Tibial nerve (tissue), 4 donors: ENCODE measurements at regions not wholly inside any gene's neighbourhood (a gene's known extent, or its start where the extent isn't known, plus 50 kb on each side); places are given as distances from the start of the nearest gene placed in this dataset.

Experiments
- CTCF ChIP-seq, 5 experiments: fragments of 200-600 bp in 3 of 5; fragments of 450-650 bp in 2 of 5; sonication (generic) in 3 of 5; IDR thresholded peaks; one replicate each; pipeline ENCODE4 v1.5.1; 2016 to 2019; ENCODE audit warnings: antibody characterized with exemption in 5 of 5, mild to moderate bottlenecking in 3 of 5, moderate library complexity in 2 of 5
- EP300 ChIP-seq, 2 donors: sonication (generic); formaldehyde crosslinking; IDR thresholded peaks; one replicate each; pipeline ENCODE4 v1.6.1; 2017; ENCODE audit warnings: antibody characterized with exemption in 2 of 2, mild to moderate bottlenecking in 1 of 2

DNA sequence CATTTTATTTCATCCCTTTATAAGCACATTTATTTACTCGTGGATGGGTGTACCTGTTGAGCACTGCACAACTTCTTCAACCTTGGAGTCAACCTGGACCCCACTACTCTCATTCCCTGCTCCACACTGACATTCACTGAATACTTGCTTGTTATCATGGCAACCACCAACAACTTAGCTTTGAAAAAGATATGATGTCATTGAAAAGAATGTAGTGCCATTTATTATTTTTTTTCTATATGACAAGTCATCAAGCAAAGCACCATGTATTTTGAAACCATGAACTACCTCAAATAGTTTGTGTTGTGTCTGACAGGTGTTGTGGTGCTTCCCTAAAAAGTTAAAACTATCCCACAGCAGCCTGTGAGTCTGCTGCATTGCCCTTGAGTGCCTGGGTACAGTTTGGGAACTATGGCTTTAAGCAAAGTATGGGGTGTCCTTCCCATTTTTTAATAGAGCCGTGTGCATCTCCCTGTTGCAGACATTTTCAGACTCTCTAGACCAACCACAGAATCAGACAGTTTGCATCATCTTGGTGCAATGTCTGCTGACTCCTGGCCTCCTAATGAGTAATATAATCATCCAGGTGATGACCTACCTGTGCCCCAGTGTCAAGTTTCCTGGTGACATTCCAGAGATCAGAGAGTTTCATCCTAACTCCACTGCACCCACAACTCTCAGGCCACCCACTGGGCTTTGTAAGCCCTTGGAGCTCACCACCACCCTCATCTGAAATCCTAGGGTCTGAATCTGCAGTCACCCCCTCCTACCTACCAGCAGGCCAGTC lies 339.7 kb upstream of the PROX1 start:
- no peak for TF ChIP-seq CTCF (IDR thresholded peaks at IDR 0.05)
- no peak for TF ChIP-seq EP300 (IDR thresholded peaks at IDR 0.05)
